Vagina (tissue), 2 donors: ENCODE measurements at regions not wholly inside any gene's neighbourhood (a gene's known extent, or its start where the extent isn't known, plus 50 kb on each side); places are given as distances from the start of the nearest gene placed in this dataset.

ENCODE experiments used
- POLR2A ChIP-seq, 2 donors: fragments of 450-650 bp; IDR thresholded peaks; one replicate each; pipeline ENCODE4 v1.6.1; 2017; ENCODE audit warnings: antibody characterized with exemption in 2 of 2, mild to moderate bottlenecking in 2 of 2, moderate library complexity in 2 of 2
- TF ChIP-seq, protein P1 (sequence below), 3 experiments: fragments of 450-650 bp in 2 of 3; fragments of 200-600 bp in 1 of 3; sonication (generic) in 1 of 3; IDR thresholded peaks; one replicate each; pipeline ENCODE4 v1.5.1; 2017 to 2019; ENCODE audit warnings: antibody characterized with exemption in 3 of 3, mild to moderate bottlenecking in 2 of 3, moderate library complexity in 2 of 3

DNA sequence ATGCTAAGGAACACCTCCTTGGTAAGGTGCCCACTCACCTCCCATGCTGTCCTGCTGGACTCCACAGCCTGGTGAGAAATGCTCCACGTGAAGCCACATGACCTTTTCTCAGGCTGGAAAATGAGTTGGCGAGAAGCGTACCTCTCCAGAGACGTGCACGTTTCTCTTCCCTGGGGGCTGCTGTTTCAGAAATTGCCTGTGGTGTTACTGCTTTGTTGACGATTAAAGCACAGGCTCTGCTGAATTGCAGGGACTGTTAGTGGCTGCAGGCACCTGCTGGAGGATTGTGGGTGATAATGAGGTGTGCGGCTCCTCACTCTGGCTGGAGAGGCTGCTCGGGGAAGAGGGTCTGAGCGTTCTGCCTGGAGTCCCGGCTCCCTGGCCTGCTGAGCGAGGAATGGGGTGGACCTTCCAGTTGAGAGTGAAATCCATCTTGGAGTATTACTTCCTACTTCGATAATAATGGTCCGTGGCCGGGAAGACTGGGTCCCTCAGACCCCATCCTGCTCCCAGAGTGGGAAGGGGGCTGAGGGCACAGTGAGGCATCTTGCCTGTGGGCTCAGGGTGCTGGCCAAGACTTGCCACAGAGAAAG lies 199.3 kb upstream of the HDAC4 start:
- TF ChIP-seq, protein P1, sequence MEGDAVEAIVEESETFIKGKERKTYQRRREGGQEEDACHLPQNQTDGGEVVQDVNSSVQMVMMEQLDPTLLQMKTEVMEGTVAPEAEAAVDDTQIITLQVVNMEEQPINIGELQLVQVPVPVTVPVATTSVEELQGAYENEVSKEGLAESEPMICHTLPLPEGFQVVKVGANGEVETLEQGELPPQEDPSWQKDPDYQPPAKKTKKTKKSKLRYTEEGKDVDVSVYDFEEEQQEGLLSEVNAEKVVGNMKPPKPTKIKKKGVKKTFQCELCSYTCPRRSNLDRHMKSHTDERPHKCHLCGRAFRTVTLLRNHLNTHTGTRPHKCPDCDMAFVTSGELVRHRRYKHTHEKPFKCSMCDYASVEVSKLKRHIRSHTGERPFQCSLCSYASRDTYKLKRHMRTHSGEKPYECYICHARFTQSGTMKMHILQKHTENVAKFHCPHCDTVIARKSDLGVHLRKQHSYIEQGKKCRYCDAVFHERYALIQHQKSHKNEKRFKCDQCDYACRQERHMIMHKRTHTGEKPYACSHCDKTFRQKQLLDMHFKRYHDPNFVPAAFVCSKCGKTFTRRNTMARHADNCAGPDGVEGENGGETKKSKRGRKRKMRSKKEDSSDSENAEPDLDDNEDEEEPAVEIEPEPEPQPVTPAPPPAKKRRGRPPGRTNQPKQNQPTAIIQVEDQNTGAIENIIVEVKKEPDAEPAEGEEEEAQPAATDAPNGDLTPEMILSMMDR (IDR thresholded peaks at IDR 0.05) = no peak
- TF ChIP-seq POLR2A (IDR thresholded peaks at IDR 0.05) = no peak
